Vagina (tissue), 2 donors: ENCODE measurements at regions not wholly inside any gene's neighbourhood (a gene's known extent, or its start where the extent isn't known, plus 50 kb on each side); places are given as distances from the start of the nearest gene placed in this dataset.

Experiments
- POLR2A ChIP-seq, 2 donors: fragments of 450-650 bp; IDR thresholded peaks; one replicate each; pipeline ENCODE4 v1.6.1; 2017; ENCODE audit warnings: antibody characterized with exemption in 2 of 2, mild to moderate bottlenecking in 2 of 2, moderate library complexity in 2 of 2
- POLR2AphosphoS5 ChIP-seq, 2 donors: sonication (generic); formaldehyde crosslinking; IDR thresholded peaks; one replicate each; pipeline ENCODE4 v1.9.0; 2017; ENCODE audit warnings: antibody characterized with exemption in 2 of 2, mild to moderate bottlenecking in 2 of 2, low read depth in 1 of 2; ENCODE audit not compliant: insufficient read depth in 1 of 2
- TF ChIP-seq, protein P1 (sequence below), 3 experiments: fragments of 450-650 bp in 2 of 3; fragments of 200-600 bp in 1 of 3; sonication (generic) in 1 of 3; IDR thresholded peaks; one replicate each; pipeline ENCODE4 v1.5.1; 2017 to 2019; ENCODE audit warnings: antibody characterized with exemption in 3 of 3, mild to moderate bottlenecking in 2 of 3, moderate library complexity in 2 of 3

- TF ChIP-seq, protein P1, sequence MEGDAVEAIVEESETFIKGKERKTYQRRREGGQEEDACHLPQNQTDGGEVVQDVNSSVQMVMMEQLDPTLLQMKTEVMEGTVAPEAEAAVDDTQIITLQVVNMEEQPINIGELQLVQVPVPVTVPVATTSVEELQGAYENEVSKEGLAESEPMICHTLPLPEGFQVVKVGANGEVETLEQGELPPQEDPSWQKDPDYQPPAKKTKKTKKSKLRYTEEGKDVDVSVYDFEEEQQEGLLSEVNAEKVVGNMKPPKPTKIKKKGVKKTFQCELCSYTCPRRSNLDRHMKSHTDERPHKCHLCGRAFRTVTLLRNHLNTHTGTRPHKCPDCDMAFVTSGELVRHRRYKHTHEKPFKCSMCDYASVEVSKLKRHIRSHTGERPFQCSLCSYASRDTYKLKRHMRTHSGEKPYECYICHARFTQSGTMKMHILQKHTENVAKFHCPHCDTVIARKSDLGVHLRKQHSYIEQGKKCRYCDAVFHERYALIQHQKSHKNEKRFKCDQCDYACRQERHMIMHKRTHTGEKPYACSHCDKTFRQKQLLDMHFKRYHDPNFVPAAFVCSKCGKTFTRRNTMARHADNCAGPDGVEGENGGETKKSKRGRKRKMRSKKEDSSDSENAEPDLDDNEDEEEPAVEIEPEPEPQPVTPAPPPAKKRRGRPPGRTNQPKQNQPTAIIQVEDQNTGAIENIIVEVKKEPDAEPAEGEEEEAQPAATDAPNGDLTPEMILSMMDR (IDR thresholded peaks at IDR 0.05): no peak
- TF ChIP-seq POLR2A (IDR thresholded peaks at IDR 0.05): no peak
- TF ChIP-seq POLR2AphosphoS5 (IDR thresholded peaks at IDR 0.05; ENCODE audit: insufficient read depth in 1 of 2, low read depth in 1 of 2): no peak
Measured at GRCh38 chr6:40718401-40718800, 131.2 kb upstream of the LRFN2 start.
